Fibroblast of mammary gland (primary cell): ENCODE measurements at regions not wholly inside any gene's neighbourhood (a gene's known extent, or its start where the extent isn't known, plus 50 kb on each side); places are given as distances from the start of the nearest gene placed in this dataset.

ENCODE experiments used
- DNase-seq: peaks from one replicate; pipeline ENCODE4 v3.0.0-alpha.2; 2010; ENCODE audit warnings: low read depth
- H3K4me3 ChIP-seq: 2 replicates; pipeline ENCODE4 v1.5.1; 2011; ENCODE audit warnings: low read depth, mild to moderate bottlenecking, low read length, moderate library complexity; ENCODE audit not compliant: control insufficient read depth
- TF ChIP-seq, protein P1 (sequence below): conservative IDR thresholded peaks from 2 replicates; pipeline ENCODE4 v1.5.1; 2011; ENCODE audit warnings: low read depth, low read length, inconsistent platforms; ENCODE audit not compliant: control insufficient read depth, insufficient read depth

DNA sequence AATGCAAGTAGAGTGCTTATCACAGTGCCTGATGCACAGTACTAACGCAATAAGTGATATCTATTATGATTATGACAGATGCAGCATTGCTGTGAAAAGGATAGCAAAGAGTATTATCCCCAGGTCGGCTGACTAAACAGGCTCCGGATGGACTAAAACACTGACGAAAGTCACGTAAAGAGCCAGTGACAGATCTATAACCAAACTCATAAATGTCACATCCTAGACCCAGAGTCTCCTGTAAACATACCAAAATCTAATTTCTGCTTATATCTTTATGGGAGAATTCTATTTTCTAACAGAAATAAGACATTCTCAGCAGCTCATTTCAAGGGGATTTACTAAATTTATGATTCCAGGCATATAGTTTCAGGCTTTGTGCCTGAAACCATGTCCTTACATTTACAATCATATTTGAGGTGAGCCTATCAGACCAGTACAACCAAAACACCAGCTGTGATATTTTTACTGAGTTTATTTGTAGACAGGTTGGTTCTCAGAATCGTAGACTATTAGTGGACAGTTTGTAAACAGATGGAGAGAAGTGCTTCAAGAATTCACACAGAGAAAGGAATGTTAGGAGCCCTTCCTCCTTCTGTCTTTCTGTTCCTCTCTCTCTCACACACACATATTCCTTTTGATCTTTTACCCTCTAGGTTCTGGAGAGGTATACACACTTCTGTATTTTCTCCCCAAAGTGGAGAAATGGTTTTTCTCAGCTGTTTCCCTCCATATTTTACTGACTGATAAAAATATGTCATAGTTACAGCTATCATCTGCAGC is 52.4 kb upstream of the WDR26 start:
- TF ChIP-seq, protein P1, sequence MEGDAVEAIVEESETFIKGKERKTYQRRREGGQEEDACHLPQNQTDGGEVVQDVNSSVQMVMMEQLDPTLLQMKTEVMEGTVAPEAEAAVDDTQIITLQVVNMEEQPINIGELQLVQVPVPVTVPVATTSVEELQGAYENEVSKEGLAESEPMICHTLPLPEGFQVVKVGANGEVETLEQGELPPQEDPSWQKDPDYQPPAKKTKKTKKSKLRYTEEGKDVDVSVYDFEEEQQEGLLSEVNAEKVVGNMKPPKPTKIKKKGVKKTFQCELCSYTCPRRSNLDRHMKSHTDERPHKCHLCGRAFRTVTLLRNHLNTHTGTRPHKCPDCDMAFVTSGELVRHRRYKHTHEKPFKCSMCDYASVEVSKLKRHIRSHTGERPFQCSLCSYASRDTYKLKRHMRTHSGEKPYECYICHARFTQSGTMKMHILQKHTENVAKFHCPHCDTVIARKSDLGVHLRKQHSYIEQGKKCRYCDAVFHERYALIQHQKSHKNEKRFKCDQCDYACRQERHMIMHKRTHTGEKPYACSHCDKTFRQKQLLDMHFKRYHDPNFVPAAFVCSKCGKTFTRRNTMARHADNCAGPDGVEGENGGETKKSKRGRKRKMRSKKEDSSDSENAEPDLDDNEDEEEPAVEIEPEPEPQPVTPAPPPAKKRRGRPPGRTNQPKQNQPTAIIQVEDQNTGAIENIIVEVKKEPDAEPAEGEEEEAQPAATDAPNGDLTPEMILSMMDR, result no peak
- no peak overlapping the region for H3K4me3 ChIP-seq
- DNase-seq, result no peak

- peak; percentile 50 for DNase-seq
- no peak overlapping the region for H3K4me3 ChIP-seq
- TF ChIP-seq, protein P1, result no peak
These were observed 54.4 kb upstream of the WDR26 start for GRCh38 chr1:224488806-224489499.

GRCh38 chr1:224489534-224490365 is 55.2 kb upstream of the WDR26 start:
- DNase-seq, result no peak
- no peak overlapping the region for H3K4me3 ChIP-seq
- TF ChIP-seq, protein P1, result no peak

GRCh38 chr1:224490549-224491537 is 56.2 kb upstream of the WDR26 start:
- TF ChIP-seq, protein P1, result no peak
- DNase-seq, result no peak

GRCh38 chr1:224492015-224492414 is 57.4 kb upstream of the WDR26 start:
- no peak for DNase-seq
- TF ChIP-seq, protein P1, result no peak
- no peak overlapping the region for H3K4me3 ChIP-seq

More at GRCh38 chr1:224490549-224491537, 56.2 kb upstream of the WDR26 start:
- H3K4me3 ChIP-seq, result no peak overlapping the region
